Stimulated activated memory B cell treated with anti-CD40 and anti-IgM and Interleukin-4, amounts not matched to agents 10 μg/mL and 1 μg/mL and 100 μg/mL, for 72 hours (primary cell): ENCODE measurements at regions not wholly inside any gene's neighbourhood (a gene's known extent, or its start where the extent isn't known, plus 50 kb on each side); places are given as distances from the start of the nearest gene placed in this dataset.

Experiments
- ATAC-seq: fragments of 150-1000 bp; cut with Tn5 transposase; 2 replicates; pipeline ENCODE4 v1.10.0; 2021
- H3K27ac Mint-ChIP-seq: one replicate; pipeline ENCODE4 v1.8.0; 2022; ENCODE audit warnings: mild to moderate bottlenecking, mixed read lengths
- H3K27me3 Mint-ChIP-seq: one replicate; pipeline ENCODE4 v1.8.0; 2022; ENCODE audit warnings: mixed read lengths
- H3K36me3 Mint-ChIP-seq: one replicate; pipeline ENCODE4 v1.8.0; 2022; ENCODE audit warnings: mixed read lengths
- H3K4me1 Mint-ChIP-seq: one replicate; pipeline ENCODE4 v1.8.0; 2022; ENCODE audit warnings: mixed read lengths
- H3K4me3 Mint-ChIP-seq: one replicate; pipeline ENCODE4 v1.8.0; 2022; ENCODE audit warnings: mild to moderate bottlenecking, moderate library complexity, mixed read lengths
- H3K9me3 Mint-ChIP-seq: one replicate; pipeline ENCODE4 v1.8.0; 2022; ENCODE audit warnings: mixed read lengths

- ATAC-seq, result no peak
- Mint-ChIP-seq H3K4me1 (no peaks in the 10 kb centered on the region), H3K9me3 (peaks cover 3% of the 10 kb centered on the region), H3K36me3 (no peaks in the 10 kb centered on the region), H3K27ac (no peak overlapping the region), H3K4me3 (no peak overlapping the region), H3K27me3 (no peaks in the 10 kb centered on the region)
Observed at GRCh38 chr9:118215549-118215948, 511.3 kb downstream of the TLR4 start.

DNA sequence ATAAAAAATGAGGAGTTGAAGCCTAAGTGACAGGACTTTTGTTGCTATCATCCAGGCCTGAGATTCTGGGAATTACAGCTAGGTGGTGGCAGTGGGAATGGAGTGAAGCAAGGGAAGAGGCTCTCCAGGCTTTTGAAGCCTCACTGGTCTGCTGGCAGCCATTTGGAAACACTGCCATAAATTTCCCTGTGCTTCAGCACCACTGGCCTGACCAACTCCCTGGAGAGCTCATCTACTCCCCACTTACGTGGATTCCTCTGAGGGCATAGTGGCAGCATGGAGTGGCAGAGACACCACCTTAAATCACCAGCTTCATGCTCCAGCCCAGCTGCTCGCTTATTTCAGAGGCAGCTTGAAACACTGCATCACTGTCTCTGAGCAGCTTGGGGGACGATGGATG, 518.2 kb downstream of the TLR4 start:
- H3K9me3 Mint-ChIP-seq, result no peaks in the 10 kb centered on the region
- no peak overlapping the region for H3K4me3 Mint-ChIP-seq
- peaks cover 13% of the 10 kb centered on the region for H3K27me3 Mint-ChIP-seq
- no peak for ATAC-seq
- no peaks in the 10 kb centered on the region for H3K36me3 Mint-ChIP-seq
- no peaks in the 10 kb centered on the region for H3K4me1 Mint-ChIP-seq
- no peak overlapping the region for H3K27ac Mint-ChIP-seq

DNA sequence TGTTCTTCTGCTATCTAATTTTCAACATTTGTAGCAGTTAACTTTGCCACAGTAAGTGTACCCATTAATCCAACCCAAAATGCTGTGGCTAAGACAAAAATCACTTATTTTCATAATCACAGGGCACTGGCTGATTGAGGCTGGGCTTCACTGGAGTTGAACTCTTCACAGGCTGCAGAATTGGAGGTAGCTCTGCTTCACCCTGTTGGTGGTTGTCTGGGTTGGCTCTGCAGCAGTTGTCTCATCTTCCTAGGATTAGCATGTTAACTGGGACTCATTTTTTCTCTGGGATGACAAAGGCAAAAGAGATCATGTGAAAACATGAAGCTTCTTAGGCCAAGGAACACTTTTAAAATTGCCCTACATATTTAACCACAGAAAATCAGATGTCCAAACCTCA, 518.9 kb downstream of the TLR4 start:
- Mint-ChIP-seq H3K36me3 (no peaks in the 10 kb centered on the region), H3K27ac (no peak overlapping the region)

GRCh38 chr9:118230329-118230728, 526.1 kb downstream of the TLR4 start:
- Mint-ChIP-seq H3K9me3 (no peaks in the 10 kb centered on the region), H3K4me1 (no peaks in the 10 kb centered on the region), H3K27me3 (no peaks in the 10 kb centered on the region), H3K36me3 (no peaks in the 10 kb centered on the region), H3K4me3 (no peak overlapping the region), H3K27ac (no peak overlapping the region)
- no peak for ATAC-seq

More for the DNA sequence above, 518.9 kb downstream of the TLR4 start:
- Mint-ChIP-seq H3K27me3 (peaks cover 13% of the 10 kb centered on the region), H3K4me3 (no peak overlapping the region), H3K9me3 (no peaks in the 10 kb centered on the region), H3K4me1 (no peaks in the 10 kb centered on the region)
- no peak for ATAC-seq

GRCh38 chr9:118236625-118237024, 532.4 kb downstream of the TLR4 start:
- no peak overlapping the region for H3K4me3 Mint-ChIP-seq
- H3K27me3 Mint-ChIP-seq, result no peaks in the 10 kb centered on the region
- no peaks in the 10 kb centered on the region for H3K4me1 Mint-ChIP-seq
- ATAC-seq, result no peak
- H3K9me3 Mint-ChIP-seq, result no peaks in the 10 kb centered on the region
- H3K36me3 Mint-ChIP-seq, result no peaks in the 10 kb centered on the region
- no peak overlapping the region for H3K27ac Mint-ChIP-seq

- H3K36me3 Mint-ChIP-seq, result no peaks in the 10 kb centered on the region
- peaks cover 3% of the 10 kb centered on the region for H3K9me3 Mint-ChIP-seq
- no peak overlapping the region for H3K27ac Mint-ChIP-seq
- H3K27me3 Mint-ChIP-seq, result no peaks in the 10 kb centered on the region
- no peaks in the 10 kb centered on the region for H3K4me1 Mint-ChIP-seq
- no peak overlapping the region for H3K4me3 Mint-ChIP-seq
- no peak for ATAC-seq
Observed at GRCh38 chr9:118238139-118238538, 533.9 kb downstream of the TLR4 start.

DNA sequence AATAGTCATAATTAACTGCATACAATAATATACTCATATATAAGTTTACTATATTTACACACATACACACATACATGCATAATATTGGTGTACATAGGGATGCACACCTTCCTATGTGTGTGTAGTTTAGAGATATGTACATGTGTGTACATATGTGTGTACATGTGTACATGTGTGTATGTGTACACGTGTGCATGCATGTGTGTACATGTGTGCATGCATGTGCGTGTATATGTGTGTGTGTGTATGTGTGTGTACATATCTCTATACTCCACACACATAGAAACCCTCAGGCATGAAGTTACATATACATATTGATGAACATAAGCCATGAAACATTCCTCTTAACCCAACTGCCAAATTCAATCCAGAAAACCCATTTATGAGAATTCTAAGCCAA, 547.8 kb downstream of the TLR4 start:
- Mint-ChIP-seq H3K27ac (no peak overlapping the region), H3K9me3 (peaks cover 10% of the 10 kb centered on the region), H3K36me3 (no peaks in the 10 kb centered on the region), H3K4me1 (no peaks in the 10 kb centered on the region), H3K27me3 (no peaks in the 10 kb centered on the region), H3K4me3 (no peak overlapping the region)
- no peak for ATAC-seq

DNA sequence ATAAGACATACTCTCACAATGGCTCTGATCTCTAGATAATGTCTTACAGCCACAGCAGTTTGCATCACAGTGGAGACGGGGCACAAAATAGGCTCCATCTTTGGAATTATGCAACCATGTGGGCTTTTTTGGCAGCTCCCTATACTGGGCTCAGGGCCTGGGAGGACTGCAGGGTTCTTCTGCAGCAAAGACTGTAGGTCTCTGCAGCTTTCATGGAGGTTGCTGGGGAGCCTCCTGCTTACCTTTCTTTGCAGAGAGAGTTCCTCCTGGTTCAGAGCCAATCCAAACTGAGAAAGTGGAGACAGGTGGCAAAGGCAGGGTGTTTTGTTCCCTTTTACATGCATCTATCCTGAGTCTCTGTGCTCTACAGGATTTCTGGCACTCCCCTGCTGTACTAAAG, 558.0 kb downstream of the TLR4 start:
- no peak overlapping the region for H3K4me3 Mint-ChIP-seq
- H3K27ac Mint-ChIP-seq, result no peak overlapping the region
- no peaks in the 10 kb centered on the region for H3K4me1 Mint-ChIP-seq
- H3K9me3 Mint-ChIP-seq, result peaks cover 4% of the 10 kb centered on the region
- no peak for ATAC-seq
- no peaks in the 10 kb centered on the region for H3K27me3 Mint-ChIP-seq
- H3K36me3 Mint-ChIP-seq, result no peaks in the 10 kb centered on the region

DNA sequence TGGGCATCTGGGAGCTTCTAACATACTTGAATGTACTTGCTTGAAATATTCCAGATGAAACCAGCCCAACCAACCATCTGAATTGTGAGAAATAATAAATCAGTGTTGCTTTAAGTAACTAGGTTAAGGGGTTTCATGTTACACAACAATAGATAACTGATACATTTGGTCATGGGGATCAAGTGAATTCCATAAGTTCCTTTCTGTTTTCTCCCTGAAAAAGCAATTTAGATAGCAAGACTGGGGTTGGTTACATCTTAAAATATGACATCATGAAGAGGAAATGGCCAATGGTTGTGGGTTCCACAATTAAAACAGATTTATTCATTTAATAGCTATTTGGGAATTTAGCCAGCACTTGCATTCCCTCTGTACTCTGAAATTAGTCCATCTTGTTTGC, 559.7 kb downstream of the TLR4 start:
- Mint-ChIP-seq H3K36me3 (no peaks in the 10 kb centered on the region), H3K27ac (no peak overlapping the region), H3K4me3 (no peak overlapping the region), H3K27me3 (no peaks in the 10 kb centered on the region), H3K9me3 (no peaks in the 10 kb centered on the region), H3K4me1 (no peaks in the 10 kb centered on the region)
- ATAC-seq, result no peak

DNA sequence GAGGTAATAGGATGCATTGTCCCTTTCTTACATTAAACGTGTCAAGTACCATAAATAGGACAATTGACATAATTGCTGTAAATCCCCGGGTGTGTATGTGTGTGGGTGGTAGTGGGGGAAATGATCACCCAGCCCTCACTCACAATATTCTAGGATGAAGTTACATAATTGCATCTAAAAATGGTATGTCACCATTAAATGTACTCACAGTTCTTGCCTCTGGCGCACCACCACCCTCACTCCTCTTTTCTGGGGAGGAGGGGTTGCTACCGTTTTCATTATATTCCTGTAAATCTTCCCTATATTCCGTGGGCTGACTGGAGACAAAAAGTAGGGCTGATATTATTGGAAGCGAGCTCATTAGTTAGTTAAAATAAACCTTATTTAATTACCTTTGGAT, 563.8 kb downstream of the TLR4 start:
- Mint-ChIP-seq H3K4me1 (no peaks in the 10 kb centered on the region), H3K27me3 (peaks cover 8% of the 10 kb centered on the region), H3K9me3 (no peaks in the 10 kb centered on the region), H3K27ac (no peak overlapping the region), H3K4me3 (no peak overlapping the region), H3K36me3 (no peaks in the 10 kb centered on the region)
- ATAC-seq, result no peak

- H3K36me3 Mint-ChIP-seq, result no peaks in the 10 kb centered on the region
Observed at GRCh38 chr9:118269623-118270022, 565.4 kb downstream of the TLR4 start.

GRCh38 chr9:118271331-118271730, 567.1 kb downstream of the TLR4 start:
- no peak overlapping the region for H3K27ac Mint-ChIP-seq
- no peak for ATAC-seq
- no peaks in the 10 kb centered on the region for H3K4me1 Mint-ChIP-seq
- H3K9me3 Mint-ChIP-seq, result no peaks in the 10 kb centered on the region
- H3K27me3 Mint-ChIP-seq, result peaks cover 14% of the 10 kb centered on the region
- H3K4me3 Mint-ChIP-seq, result no peak overlapping the region
- no peaks in the 10 kb centered on the region for H3K36me3 Mint-ChIP-seq

More at GRCh38 chr9:118269623-118270022, 565.4 kb downstream of the TLR4 start:
- Mint-ChIP-seq H3K4me1 (no peaks in the 10 kb centered on the region), H3K9me3 (no peaks in the 10 kb centered on the region), H3K27me3 (peaks cover 8% of the 10 kb centered on the region), H3K4me3 (no peak overlapping the region), H3K27ac (no peak overlapping the region)
- ATAC-seq, result no peak

GRCh38 chr9:118271936-118272335, 567.7 kb downstream of the TLR4 start:
- H3K4me3 Mint-ChIP-seq, result no peak overlapping the region

GRCh38 chr9:118273048-118273447, 568.8 kb downstream of the TLR4 start:
- H3K9me3 Mint-ChIP-seq, result no peaks in the 10 kb centered on the region
- H3K4me1 Mint-ChIP-seq, result no peaks in the 10 kb centered on the region
- H3K27ac Mint-ChIP-seq, result no peak overlapping the region
- H3K4me3 Mint-ChIP-seq, result no peak overlapping the region
- no peak for ATAC-seq
- H3K27me3 Mint-ChIP-seq, result peaks cover 29% of the 10 kb centered on the region
- H3K36me3 Mint-ChIP-seq, result no peaks in the 10 kb centered on the region

More at GRCh38 chr9:118271936-118272335, 567.7 kb downstream of the TLR4 start:
- ATAC-seq, result no peak
- no peaks in the 10 kb centered on the region for H3K36me3 Mint-ChIP-seq
- H3K9me3 Mint-ChIP-seq, result no peaks in the 10 kb centered on the region
- H3K4me1 Mint-ChIP-seq, result no peaks in the 10 kb centered on the region
- no peak overlapping the region for H3K27ac Mint-ChIP-seq
- peaks cover 19% of the 10 kb centered on the region for H3K27me3 Mint-ChIP-seq

DNA sequence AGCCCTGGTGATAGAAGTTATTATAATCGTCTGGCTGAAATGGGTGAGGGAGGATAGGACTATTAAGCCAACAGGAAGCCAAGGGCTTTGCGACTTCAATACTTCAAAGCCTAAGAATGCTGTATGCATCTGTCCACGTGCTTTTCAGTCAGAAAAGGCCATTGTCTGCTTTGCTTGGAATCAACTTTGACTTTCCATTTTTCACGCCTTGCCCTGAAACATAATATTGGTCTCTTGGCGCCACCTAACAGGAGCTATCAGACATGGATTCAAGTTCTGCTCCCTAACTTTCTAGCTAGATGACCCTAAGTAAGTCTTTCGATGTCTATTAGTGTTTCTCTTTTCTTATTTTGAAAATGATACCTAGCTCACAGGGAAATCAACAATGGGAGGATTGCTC, 572.6 kb downstream of the TLR4 start:
- Mint-ChIP-seq H3K4me3 (no peak overlapping the region), H3K27ac (no peak overlapping the region), H3K9me3 (no peaks in the 10 kb centered on the region)

DNA sequence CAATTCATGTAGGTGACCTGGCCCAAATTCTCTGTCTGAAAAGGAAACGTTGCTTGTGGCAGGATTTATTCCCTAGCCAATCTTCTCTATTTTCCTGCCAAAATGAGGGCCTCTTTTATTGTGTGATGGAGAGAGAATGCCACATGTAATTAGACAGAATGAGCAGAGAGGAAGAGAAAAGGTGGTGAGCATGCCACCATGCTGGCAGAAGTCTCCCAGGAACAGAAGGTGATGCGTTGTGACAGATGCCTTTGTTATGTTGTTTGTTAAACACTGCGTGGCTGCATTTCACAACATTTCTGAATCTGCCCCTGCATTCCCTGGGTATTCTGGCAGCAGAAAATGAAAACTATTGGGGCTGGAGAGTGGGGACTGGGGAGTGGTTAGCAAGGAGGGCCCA, 577.6 kb downstream of the TLR4 start:
- Mint-ChIP-seq H3K9me3 (no peaks in the 10 kb centered on the region), H3K4me3 (no peak overlapping the region), H3K27ac (no peak overlapping the region), H3K27me3 (peaks cover 18% of the 10 kb centered on the region), H3K4me1 (no peaks in the 10 kb centered on the region), H3K36me3 (no peaks in the 10 kb centered on the region)
- ATAC-seq, result no peak

More for the DNA sequence above, 572.6 kb downstream of the TLR4 start:
- Mint-ChIP-seq H3K36me3 (no peaks in the 10 kb centered on the region), H3K4me1 (no peaks in the 10 kb centered on the region), H3K27me3 (peaks cover 29% of the 10 kb centered on the region)
- ATAC-seq, result no peak

DNA sequence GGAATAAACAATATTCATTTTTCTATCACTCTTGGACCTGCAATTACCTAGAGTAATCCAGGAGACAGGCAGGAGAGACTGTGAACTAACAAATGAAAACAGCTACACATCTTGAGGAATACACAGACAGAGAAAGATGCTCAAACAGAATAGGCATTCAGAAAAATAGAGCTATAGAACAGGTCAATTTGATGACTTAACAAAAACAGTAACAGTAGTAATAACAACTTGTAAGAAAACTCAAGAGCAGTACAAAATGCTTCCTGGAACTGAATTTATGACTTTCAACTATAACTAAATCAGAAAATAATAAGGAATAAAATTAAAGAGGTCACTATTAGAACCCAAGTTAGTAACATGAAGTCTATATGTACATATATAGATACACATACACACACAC, 579.3 kb downstream of the TLR4 start:
- H3K9me3 Mint-ChIP-seq, result no peaks in the 10 kb centered on the region
- H3K4me3 Mint-ChIP-seq, result no peak overlapping the region
- H3K4me1 Mint-ChIP-seq, result no peaks in the 10 kb centered on the region
- no peak for ATAC-seq
- no peak overlapping the region for H3K27ac Mint-ChIP-seq
- H3K36me3 Mint-ChIP-seq, result no peaks in the 10 kb centered on the region
- H3K27me3 Mint-ChIP-seq, result peaks cover 4% of the 10 kb centered on the region
